GM18861 (cell line): ENCODE measurements at regions not wholly inside any gene's neighbourhood (a gene's known extent, or its start where the extent isn't known, plus 50 kb on each side); places are given as distances from the start of the nearest gene placed in this dataset.

Experiments
- ATAC-seq: cut with Tn5 transposase; IDR thresholded peaks from one replicate; pipeline ENCODE4 v1.9.1; 2021; ENCODE audit not compliant: unreplicated experiment

GRCh38 chr19:30122431-30122830 is 180.4 kb downstream of the URI1 start:
- ATAC-seq: no peak

DNA sequence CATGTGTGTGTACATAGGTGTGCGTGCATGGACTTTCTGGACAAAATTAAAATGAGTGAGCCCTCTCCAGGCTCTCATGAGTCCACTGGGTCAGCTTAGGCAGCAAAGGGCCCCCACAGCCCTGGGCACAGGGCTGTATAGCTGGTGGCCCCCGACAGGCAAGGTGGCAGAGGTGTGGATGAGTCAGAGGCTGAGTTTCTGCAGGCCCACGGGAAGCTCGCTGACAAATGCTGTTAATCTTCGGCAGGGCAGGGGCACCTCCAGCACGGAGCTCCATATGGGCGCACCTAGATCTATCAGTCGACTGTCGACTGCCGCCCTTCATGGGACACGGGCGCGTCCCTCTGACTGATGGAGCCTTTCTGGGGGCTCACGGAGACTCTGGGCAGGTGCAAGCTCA is 181.1 kb downstream of the URI1 start:
- ATAC-seq: no peak

GRCh38 chr19:30123611-30124010 is 181.6 kb downstream of the URI1 start:
- no peak for ATAC-seq

GRCh38 chr19:30128211-30128610 is 186.2 kb downstream of the URI1 start:
- no peak for ATAC-seq

DNA sequence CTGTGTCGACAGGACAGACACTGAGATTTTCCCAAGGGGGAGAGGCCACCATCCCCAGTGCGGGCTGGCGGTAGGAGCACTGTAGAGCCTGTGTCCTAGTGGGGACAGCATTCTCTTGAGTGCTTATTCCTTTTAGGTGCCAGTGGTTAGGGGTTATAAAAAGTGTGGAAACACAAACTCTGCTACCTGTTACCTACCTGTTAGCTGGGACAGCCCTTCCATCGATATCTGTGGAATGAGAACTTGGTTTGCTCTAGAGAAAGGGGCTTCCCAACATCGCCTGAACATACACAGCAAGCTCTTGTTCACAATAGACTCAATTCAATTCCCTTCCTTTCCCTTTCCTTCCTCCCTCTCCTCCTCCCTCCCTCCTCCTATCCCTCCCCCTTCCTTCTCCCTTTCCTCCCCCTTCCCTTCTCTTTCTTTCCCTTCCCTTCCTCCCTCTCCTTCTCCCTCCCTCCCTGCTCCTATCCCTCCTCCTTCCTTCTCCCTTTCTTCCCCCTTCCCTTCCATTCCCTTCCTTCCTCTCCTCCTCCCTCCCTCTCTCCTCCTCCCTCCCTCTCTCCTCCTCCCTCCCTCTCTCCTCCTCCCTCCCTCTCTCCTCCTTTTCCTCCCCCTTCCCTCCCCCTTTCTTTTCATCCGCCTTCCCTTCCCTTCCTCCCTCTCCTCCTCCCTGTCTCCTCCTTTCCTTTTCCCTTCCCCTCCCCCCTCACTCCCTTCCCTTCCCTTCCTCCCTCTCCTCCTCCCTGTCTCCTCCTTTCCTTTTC is 188.5 kb downstream of the URI1 start:
- no peak for ATAC-seq

DNA sequence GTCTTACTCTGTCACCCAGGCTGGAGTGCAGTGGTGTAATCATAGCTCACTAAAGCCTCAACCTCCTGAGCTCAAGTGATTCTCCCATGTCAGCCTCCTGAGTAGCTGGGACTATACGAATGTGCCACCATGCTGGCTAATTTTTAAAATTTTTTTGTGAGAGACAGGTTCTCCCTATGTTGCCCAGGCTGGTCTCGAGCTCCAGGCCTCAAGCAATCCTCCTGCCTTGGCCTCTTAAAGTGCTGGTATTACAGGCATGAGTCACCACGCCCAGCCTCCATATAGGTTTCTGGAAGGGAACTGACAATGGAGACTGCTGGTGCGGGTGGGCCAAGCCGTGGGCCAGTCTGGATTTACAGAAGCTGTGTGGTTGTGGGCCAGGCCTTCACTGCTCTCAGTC is 189.2 kb downstream of the URI1 start:
- no peak for ATAC-seq

DNA sequence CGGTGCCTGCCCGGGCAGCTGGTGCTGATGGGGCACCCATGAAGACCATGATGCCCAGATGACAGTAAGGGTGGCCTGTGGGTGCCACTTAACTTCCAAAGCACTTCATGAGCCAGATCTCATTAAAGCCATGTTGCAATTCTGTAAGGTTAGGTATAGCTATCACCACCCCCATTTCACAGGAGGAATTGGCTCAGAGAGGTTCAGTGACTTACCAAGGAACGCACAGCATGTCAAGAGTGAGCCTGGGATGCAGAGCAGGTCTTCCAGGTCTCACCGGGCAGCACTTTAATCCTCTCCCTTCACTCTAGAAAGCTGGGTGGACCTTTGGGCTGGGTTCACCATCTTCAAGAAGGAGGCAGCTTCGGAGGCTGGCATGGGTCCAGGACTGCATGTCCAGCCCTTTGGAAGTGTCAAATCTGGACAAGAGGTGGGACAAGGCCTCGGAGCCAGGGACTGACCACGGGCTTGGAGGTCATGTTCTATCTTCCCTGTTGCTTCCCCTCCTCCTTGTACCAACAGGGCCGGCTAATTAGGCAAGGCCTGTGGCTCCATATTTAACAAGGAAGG is 189.8 kb downstream of the URI1 start:
- ATAC-seq: no peak

- no peak for ATAC-seq
Measured at GRCh38 chr19:30132343-30133075, 190.5 kb downstream of the URI1 start.

- no peak for ATAC-seq
Measured at GRCh38 chr19:30133803-30134202, 191.8 kb downstream of the URI1 start.

- no peak for ATAC-seq
Measured at GRCh38 chr19:30135093-30135757, 193.2 kb downstream of the URI1 start.

DNA sequence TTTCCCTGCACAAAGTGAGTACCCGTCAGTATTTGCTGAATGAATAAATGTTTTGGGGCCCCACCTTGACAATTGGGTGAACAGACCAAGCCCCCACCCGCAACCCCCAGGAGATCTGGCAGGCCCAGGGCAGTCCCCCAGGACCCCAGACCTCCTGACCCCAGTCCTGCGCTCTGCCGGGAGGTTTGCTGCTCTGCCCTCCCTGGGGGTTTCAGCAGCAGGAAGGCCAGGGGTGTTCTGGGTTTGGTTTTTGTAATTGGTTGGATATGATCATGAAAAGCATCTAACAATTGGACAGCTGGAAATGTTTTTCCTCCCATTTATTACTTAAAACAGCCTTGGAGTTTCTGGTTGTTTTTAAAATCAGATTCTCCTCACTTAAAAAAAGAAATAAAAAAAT is 193.8 kb downstream of the URI1 start:
- no peak for ATAC-seq

GRCh38 chr19:30136611-30137195 is 194.7 kb downstream of the URI1 start:
- ATAC-seq: no peak

- ATAC-seq: no peak
Measured at GRCh38 chr19:30137747-30138146, 195.7 kb downstream of the URI1 start.

DNA sequence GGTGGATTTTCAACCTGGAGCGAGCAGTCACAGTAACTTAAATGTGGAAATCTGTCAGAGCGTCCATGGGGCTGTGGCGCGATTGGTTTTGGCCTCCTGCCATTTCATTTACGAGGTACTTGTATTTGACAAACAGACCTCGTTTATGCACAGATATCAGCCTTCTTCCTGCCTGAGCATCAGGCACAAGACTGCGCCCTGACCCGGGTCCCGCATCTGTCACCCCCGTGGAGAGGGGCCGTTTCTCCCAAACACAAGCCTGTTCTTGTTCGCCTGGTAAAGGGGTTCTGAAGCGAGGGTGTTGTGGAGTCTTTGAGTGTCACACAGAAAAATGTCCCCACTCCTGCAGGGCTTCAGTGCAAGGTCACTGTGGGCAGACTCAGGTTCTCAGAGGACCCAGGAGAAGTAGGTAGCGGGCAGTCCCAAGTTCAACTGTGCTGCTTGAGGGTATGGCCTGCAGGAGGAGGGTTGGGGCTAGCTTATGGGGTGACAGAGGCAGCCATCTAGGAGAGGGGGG is 202.3 kb downstream of the URI1 start:
- no peak for ATAC-seq

DNA sequence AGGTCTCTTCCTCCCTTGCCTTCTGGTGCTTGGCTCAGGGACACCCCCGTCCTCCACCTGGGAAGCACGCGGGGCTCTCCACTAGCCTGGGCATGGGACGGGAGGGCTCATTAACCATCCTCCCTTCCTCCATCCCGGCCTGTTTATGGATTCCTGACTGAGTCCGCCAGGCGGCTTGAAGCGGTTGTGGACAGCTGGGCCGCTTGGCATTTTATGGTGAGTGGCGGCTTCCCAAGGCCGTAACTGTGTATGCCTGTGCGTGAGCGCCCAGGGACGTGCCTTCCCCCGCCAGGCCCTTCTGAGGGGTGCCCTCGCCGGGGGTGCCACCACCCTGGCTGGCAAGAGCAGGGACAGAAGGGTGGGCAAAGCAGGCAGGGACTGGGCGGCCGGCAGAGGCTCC is 202.8 kb downstream of the URI1 start:
- ATAC-seq: no peak

DNA sequence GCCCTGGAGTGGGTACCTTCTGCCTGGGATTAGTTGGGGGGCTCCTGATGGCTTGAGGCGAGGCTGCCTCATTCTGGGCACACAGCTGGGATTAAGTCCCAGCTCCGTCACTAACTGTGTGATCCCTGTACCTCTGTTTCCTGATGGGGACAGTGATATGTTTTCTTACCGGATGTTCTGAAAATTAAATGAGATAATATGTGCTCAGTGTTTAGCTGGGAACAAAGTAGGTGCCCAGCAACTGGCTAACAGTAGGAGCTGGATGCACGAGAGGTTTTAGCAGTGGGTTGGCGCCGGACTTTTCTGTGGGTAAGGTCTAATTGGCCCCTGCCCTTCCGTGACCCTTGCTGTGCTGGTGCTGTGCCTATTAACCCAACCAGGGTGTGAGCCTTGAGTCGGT is 203.4 kb downstream of the URI1 start:
- ATAC-seq: no peak

DNA sequence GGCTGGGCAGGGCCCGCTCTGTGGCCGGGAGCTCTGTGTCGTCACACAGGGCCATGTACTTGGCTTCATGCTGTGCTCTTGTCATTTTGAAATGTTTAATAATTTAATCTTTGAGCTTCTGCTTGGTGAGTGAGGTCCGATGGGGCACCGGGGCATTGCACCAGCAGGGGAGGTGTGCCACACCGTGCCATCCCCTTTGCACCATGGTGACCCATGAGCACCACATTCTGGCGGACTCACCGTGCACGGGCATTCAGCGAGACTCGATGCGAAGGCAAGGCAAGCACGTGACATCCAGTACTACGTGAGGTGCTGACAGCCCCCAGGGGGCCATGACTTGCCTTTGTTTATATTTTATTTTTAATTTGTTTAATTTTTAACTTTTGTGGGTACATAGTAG is 204.3 kb downstream of the URI1 start:
- ATAC-seq: no peak

DNA sequence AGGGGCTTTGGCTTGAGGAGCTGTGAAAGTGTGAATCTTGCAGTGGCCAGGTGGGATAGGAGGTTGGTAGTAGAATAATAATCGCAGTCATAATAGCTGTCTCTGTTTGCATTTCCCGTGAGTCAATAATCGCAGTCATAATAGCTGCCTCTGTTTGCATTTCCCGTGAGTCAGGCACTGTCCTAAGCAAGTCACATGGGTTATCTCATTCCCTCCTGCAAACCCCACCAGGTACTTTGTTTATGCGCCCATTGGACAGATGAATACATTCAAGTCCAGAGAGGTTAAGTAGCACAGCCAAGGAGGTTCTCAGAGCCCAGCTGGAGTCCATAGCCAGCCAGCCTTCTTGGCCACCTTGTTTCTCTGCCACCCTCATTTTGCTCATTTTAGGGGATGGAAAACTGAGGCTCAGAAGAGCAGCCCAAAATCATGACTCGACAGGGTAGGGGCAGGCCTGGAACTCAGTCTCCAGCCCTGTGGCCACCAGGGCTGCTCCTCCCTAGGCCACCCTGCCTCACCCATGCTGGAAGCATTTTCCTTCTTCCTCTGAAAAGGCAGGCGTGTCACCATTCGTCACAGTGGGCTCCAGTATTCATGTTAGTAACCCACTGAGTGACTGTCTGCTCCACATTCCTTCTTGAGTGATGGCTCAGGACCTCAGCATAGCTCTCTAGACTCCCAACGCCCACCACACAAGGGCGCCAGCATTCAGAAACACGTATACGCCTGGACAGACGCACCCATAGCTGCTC is 206.2 kb downstream of the URI1 start:
- ATAC-seq: no peak

DNA sequence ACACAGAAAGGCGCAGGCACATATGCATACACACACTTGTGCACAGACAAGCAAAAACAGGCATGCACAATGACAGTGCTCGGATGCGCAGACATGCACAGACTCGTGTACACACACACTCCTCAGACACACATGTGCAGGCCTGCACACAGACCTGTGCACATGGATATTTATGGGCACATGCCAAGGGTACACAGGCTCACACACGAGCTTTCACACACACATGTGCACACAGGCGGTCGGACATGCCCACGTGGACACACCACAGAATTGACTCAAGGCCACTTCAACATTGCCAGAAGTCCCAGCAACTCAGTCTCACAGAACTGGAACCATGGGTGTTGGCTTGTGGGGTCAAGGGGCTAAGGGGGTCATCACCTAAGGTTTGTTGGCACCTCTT is 206.8 kb downstream of the URI1 start:
- ATAC-seq: no peak

DNA sequence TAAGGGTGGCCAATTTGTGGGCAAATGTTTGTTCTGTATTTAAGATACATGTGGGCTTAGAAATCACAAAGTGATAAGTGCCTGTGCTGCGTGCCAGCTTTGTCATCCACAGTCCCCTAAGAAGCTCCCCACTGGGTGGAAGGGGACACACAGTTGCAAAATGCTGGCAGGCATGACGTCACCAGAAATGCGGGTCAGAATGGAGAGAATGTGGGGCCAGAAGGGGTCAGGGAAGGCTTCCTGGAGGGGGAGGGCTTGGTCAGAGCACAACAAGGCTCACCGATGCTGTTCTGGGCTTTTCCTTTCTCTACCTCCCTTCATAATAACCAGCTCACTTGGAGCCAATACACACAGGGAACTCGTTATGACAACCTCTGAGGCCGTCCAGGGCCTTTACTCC is 207.3 kb downstream of the URI1 start:
- no peak for ATAC-seq
